Left renal pelvis (tissue), 4 donors: ENCODE measurements at regions not wholly inside any gene's neighbourhood (a gene's known extent, or its start where the extent isn't known, plus 50 kb on each side); places are given as distances from the start of the nearest gene placed in this dataset.

Experiments used
- DNase-seq, 4 donors: peaks; one replicate each; pipeline ENCODE4 v3.0.0-alpha.2; 2013; ENCODE audit warnings: low read depth in 4 of 4, low spot score in 3 of 4

DNA sequence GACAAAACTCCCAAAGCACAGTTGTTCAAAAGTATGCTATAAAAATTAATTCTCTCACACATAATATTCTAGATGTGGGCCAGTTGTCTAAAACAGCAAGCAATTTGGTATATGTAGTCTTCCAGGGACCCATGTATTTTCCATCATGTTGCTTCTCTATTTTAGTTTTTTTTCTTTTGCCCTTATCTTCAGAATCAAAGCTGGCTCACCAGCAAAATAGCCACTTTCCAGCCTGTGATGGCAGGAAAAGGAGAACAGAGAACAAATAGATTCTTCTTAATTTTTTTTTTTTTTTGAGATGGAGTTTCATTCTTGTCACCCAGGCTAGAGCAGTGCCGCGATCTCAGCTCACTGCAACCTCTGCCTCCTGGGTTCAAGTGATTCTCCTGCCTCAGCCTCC is 680.8 kb upstream of the TENM3 start:
- no peak for DNase-seq

DNA sequence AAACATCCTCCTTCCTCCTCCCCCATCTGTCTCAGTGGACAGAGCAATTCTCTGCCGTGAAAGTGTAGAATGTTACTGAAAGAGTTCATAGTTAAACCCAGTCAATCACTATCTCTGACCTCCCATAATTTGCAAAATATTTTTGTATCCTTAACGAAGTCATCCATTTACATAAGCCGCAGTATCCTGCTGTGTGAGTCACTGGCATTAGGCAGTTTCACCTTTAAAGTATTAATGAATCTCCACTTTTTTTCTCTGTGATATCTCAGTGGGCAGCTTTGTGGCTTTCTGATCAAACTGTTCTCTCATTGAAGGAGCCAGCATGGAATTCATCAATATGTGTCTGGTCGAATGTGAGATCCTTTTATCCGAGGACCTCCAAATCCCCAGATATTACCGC is 678.6 kb upstream of the TENM3 start:
- DNase-seq: no peak

DNA sequence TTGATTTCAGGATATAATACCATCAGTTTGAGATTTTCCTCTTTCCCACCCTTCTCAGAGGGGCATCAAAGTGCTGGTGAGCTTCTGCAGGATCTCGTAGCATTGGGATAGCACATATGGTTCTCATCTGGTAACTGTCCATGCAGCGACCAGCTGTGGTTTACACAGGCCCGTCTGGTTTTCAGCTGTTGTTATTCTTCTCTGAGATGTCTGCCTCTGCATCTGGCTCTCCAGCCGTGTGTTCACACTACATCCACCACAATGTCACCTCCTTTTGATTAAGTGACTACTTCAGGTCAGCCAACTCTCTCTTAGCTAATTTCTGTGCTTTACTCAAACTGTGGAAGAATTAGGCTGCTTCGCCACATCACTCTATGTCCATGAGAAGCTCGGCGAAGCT is 676.7 kb upstream of the TENM3 start:
- DNase-seq: peak; percentile 21 to 36 (median 29)

DNA sequence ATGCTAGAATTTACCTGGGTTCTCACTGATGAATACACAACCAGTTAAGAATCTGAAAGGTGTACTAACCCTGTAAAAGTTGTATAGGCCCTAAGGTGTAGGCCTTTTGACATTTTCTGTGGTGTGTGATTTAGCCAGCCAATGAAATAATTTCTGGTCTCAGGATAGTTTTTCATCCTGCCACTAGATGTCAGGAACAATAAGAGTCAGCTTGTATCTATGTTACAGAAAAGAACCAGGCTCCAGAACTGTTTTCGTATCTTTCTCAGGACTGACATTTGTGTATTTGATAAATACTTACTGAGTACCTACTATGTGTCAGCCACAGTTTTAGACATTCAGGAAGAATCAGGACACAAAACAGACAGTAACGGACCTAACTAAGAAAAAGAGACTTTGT is 673.6 kb upstream of the TENM3 start:
- DNase-seq: peak in 1 of 4 donors; percentile 8

DNA sequence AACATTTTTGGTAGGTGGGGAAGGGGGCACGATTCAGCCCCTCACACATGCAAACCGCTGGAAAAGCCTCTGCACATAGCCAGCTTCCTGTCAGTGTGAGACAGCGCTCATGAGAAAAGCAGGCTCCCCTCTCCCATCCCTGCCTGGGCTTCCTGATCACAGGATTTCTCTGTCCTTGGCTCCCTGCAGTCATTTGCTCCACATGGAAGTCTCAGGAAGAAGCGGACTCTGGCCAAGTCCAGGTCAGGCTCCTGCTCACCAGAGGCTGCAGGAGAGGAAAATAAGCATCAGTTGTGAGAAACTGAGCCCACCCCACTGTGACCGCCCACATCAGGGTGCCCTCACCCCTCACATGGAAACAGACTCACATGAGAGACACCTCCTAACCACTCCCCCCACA is 664.3 kb upstream of the TENM3 start:
- no peak for DNase-seq

DNA sequence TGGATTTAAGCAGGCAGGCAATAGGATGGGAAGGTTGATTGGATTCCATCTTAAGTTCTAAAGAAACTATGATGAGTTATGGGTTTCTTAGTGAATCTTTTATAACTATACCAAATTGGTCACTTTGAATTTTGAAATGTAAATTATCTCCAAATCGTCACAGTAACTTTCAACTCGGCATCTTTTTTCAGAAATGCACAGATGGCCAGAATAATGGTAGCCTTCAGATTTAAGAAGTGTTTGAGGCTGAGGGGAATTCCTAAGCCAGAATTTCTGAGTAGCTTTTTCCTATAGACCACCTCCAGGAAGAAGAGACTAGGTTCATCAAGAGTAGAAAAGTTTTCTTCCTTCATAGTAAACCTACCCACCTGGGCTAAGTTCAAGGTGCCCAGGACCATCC is 663.7 kb upstream of the TENM3 start:
- DNase-seq: no peak

DNA sequence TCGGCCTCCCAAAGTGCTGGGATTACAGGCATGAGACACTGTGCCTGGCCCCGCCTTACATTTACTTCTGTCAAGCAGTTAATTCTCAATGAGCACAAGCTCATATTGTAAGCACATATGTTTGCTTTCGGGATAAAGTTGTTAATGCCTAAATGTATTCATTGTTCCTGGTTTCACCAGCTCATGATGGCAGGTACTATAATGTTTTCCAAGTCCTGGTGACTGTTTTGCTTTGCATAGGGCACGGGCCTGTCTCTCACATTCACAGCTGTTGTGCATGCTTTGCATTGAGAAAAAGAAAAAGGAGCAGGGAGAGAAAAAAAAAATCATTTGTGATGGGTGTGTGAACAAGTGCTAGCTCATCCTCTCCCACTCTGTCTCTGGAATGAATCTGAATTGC is 661.2 kb upstream of the TENM3 start:
- no peak for DNase-seq

DNA sequence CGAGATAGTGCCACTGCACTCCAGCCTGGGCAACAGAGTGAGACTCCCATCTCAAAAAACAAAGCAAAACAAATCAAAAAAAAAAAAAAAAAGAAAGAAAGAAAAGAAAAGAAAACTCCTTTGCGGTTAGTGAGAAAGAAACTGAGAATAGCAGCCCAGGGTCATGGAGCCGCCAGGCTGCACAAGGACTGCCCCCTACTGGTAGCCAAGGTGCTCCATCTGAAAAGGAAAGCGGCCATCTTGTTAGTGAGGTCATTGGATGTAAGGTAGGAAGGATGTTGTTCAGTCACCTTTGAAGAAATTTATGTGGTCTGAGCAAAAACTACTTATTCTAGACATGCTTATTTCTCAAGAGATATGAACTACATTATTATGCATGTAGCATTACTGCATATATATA is 660.6 kb upstream of the TENM3 start:
- no peak for DNase-seq

DNA sequence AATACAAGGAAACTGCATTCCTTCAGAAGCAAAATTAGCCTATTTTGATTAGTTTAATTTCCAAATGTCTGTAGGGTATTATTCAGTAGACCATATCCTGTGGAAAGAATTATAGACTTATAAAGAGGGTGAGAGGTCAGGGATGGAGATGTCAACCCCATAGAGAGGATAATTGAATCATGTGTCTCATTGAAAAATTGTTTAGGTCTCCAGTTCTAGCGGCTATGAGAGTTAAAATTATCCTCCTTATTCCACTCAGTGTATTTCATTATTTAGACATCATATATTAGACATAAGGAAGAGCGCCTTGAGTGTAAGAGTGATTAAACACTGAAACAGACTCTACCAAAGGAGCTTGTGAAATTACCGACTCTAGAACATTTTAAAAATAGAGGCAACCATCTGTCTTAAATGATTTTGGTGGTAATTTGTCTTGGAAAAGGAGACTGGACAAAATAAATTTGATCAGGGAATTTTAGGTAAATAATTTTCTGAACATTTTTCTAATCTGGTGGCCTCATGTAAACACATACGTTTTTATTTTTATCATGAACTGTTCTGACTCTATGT is 654.4 kb upstream of the TENM3 start:
- DNase-seq: no peak

DNA sequence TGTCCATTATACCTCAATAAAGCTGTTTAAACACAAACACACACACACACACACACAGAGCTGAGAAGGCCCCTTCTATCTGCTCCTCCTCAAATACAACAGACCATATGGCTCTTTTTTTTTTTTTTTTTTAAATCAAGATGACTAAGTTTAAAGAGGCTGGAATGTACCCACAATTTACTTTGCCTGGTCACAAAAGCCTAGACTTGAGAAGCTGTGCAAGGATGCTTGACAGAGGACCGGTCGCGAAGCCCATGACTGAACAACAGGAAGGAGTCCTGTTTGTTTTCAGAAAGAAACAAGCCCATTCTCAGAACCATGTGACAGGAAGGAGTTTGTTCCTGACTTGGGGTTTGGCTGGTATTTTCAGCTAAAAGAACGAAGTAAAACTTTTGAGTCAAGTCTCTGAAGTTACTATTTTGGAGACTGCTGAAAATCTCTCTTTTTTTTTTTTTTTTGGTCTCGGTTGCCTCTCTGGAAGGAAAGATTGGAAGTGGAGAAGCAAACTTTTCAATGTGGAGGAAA is 650.9 kb upstream of the TENM3 start:
- no peak for DNase-seq

DNA sequence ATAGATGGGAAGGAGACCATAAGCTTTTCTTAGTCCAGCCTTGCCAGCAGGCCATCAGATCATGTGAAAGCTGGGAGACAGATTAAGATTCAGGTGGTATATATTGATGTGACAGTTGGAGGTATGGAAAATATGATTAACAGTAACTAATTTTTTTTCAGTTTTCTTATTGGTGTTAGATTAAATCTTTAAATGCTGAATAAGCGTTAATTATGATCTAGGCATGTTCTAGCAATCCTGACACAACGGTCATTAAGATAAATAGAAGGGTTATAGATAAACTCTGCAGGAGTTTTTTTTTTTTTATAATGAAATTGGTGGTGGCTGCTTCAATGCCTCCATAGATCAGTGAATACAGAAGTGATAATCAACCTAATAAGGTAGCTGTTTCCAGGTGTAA is 649.5 kb upstream of the TENM3 start:
- no peak for DNase-seq

DNA sequence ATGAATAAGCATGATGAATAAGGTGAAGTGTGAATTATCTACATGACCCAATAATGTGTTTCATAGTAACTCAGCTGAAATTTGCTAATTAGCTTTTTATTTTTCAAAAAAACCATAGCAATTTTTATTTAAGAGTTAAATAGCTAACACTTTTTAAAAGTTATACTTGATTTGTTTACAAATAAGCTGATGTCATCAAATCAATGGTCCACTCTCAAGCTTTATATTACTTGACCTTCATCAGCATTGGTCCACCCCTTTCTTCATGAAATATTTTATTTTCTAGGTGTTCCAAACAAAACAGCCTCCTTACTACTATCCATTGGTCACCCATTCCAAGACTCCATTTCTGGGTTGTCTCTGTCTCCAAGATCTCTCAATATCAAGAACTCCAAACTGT is 649.0 kb upstream of the TENM3 start:
- DNase-seq: no peak

DNA sequence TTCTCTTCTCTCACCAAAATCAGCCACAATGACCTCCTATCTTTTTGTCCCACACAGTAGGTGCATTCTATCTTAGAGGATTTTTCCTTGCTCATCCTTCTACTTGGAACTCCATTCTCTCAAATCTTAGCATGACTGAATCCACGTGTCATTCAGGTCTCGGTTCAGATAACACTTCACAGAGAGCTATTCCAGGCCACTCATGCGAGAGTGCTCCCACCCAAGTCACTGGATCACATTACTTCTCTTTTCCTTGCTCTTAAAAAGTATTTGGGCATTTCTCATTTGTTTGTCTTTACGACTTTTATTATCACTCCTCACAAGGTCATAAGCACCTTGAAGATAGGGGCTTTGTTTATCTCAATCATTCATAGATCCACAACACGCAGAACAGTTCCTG is 647.5 kb upstream of the TENM3 start:
- DNase-seq: peak in 3 of 4 donors; percentile 5 to 29 (median 16)

DNA sequence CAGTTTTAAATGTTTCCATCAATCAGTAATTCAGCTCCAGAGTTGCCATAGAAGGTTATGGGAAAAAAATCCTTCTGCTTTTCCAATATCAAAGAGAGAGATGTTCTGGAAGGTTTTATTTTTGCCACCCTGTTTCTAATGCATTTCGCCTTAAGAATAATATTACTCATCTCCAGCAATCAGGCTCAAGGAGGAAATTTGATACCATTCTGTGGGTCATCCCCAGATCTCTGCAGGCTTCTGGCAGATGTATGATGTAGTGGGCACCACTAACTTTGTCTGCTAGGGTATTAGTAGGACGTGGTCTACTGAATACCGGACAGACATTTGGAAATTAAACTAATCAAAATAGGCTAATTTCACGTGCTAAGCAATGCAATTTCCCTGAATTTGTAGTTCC is 645.4 kb upstream of the TENM3 start:
- no peak for DNase-seq

DNA sequence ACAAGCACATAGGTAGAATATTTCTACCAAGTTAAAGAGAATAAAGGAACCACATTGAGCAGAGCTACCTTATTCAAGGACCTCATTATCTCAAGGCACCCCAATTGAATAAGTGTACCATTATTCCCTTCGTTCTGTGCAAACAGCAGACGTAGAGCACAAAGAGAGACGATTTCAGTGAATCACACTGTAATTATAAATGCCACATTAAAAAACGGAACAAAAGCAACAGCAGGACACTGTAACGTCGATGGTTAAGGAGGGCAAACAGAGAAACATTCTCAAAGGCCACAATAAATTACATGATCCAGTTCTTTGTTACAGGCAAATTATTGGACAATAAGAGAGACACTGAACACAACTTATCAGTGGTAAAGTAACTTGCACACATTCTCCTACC is 644.1 kb upstream of the TENM3 start:
- DNase-seq: no peak

DNA sequence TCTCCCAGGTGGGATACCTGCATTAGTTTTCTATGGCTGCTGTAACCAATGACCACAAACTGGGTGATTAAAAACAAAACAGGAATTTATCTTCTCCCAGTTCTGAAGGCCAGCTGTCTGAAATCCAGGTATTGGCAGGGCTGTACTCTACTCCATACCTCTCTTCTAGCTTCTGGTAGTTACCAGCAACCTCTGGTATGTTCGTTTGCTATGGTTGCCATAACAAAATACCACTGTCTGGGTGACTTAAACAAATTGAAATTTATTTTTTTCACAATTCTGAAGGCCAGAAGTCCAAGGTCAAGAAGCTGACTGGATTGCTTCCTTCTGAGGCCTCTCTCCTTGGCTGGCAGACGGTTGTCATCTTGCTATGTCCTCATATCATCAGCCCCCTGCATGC is 642.1 kb upstream of the TENM3 start:
- DNase-seq: no peak

DNA sequence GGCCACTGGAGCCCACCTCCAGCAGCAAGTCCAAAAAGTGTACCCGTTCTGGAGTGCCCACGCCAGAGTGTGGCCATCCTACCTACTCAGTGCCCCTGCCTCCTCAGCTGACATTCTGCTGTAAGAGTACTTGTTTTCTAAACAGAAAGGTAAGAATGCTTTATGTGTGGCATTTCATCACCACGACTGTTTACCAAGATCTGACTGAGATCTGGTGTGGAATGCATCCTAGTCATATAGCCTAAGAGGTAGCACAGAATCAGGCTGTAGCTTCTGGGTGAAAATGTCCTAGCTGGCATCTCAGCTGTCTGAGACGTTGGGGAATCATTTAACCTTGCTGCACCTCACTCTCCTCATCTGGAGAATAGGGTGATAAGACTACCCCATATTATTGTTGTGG is 638.7 kb upstream of the TENM3 start:
- no peak for DNase-seq

DNA sequence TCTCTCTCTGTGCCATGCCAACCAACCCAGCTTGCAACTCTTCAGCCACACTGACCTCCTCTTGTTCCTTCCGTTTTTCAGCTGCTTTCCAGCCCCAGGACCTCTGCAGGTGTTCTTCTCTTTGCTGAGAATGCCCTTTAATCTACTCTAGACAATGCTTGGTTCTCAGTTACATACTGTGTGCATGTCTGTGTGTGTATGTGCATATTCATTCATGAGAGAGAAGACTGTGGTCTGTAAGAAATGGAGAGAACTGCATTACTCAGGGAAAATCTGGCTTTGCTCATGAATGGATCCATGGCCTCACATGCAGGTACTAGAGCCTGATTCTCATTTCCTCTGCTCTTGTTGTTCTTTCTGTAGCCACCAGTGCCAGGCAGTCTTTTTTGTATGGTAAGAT is 636.9 kb upstream of the TENM3 start:
- no peak for DNase-seq

DNA sequence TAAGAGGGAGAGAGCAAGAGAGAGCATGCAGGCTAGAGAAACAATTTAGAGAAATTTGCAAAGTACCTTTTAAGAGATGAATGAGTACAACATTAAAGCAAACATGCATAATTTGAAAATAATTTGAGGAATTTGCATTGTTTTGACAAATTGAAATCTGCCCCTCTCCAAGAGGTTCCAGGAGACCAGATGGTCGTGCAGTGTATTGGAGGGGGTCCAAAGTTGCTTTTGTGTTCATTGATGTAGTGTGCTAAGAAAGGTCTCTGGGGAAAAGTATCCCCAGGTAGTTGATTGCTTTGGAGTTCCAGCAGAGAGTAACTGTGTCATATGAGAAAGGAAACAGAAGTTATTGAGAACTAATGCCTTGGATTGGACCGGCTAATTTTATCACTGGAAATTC is 635.0 kb upstream of the TENM3 start:
- no peak for DNase-seq

DNA sequence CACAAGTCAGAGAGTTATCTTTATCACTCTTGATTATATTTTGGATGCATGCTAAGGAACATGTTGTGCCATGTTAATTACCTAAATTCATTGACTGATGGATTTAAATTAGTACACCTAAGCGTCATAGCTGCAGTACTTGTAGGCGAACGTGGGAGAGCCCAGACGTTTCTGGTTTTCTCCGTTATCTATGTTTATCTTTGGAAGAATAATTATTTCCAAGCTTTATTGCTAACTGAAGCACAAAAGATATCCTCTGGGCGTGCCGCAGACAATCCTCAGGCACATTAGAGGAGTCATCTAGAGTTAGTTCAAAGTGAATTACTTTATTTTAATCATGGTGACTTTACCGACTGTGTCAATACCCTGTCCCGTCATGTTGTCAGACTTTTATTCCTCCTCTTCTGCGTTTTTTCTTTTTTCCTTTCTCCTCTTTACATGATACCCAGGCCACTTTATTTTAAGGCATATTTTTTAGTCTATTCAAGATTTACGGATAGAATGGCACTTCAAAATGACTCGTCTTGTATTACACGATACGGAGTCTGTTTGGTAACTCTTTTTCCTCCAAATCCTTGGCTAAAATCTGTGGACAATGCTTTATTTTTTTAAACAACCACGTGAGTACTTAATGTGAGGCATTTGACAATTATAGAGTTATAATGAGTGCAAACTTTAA is 632.0 kb upstream of the TENM3 start:
- no peak for DNase-seq

DNA sequence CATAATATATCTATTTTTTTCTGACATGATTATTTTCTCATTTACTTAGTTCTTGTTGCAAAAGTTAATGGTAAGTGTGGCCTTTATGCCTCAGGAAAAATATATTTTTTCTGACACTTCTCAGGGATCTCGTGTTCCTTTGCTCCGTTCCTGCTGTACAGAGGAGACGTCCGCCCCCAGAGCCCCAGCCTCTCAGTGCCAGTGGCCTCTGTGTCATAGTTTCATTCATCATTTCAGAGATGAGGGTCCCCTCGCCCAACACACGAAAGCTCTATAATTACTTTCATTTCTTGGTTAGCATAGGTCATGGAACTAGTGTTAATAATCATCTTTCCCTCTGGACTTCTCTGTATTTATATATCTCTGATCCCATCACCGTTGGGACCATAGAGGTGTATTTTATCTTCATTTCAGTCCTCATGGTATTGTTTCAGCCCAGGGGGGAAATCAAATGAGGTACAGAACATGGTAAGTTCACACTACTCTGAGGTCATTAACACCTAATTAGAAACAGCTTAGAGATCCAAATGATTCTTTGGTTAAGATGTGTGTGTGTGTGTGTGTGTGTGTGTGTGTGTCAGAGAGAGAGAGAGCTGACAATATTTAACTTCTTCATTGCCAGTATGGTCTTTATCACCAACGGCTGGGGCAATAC is 631.1 kb upstream of the TENM3 start:
- no peak for DNase-seq

DNA sequence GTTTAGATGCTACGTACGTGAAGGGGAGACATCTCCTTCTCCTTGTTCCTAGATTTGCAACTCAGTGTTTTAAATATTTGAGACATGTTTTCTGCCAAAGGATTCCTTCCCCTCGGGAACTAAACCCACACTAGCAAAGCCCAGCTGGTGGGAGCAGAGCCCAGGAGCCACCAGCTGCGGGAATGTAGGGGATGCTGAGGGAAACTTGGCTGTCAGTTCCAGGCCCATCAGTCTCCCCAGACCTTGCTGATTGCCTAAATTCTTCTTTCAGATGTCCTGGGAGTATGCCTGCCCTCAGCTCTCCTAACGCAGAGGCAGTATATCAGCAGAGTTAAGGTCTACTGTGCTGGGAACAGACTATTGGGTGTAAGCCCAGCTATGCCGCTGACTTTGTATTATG is 630.0 kb upstream of the TENM3 start:
- DNase-seq: no peak
